ENCODE measurements at regions not wholly inside any gene's neighbourhood (a gene's known extent, or its start where the extent isn't known, plus 50 kb on each side); places are given as distances from the start of the nearest gene placed in this dataset.
"Not testable (repeated sequence)": the region's sequence is repeated elsewhere in the genome, so short reads cannot be mapped to it uniquely, and the experiment has no call there.

- Histone ChIP-seq H3K4me3 (ENCODE audit: low read length) (no peak overlapping the region), H3K9ac (ENCODE audit: low read length) (no peak overlapping the region), H3K36me3 (ENCODE audit: control insufficient read depth, insufficient read depth, low read length, severe bottlenecking) (no peaks in the 10 kb centered on the region), H3K27me3 (replicated peaks; ENCODE audit: control insufficient read depth, insufficient read depth, low read length) (no peaks in the 10 kb centered on the region), H3K9me3 (ENCODE audit: control insufficient read depth, low read length) (peaks cover 7% of the 10 kb centered on the region), H3K4me1 (ENCODE audit: control insufficient read depth, insufficient read depth, low read length) (no peaks in the 10 kb centered on the region)
- no peak for DNase-seq (ENCODE audit: low read depth)
Measured at GRCh38 chr5:84961193-84961592, 576.5 kb upstream of the EDIL3 start.

- peaks cover 7% of the 10 kb centered on the region for H3K9me3 ChIP-seq (ENCODE audit: control insufficient read depth, low read length)
- no peak overlapping the region for H3K4me3 ChIP-seq (ENCODE audit: low read length)
- no peaks in the 10 kb centered on the region for H3K4me1 ChIP-seq (ENCODE audit: control insufficient read depth, insufficient read depth, low read length)
- no peaks in the 10 kb centered on the region for H3K27me3 ChIP-seq (replicated peaks; ENCODE audit: control insufficient read depth, insufficient read depth, low read length)
- no peak overlapping the region for H3K9ac ChIP-seq (ENCODE audit: low read length)
- DNase-seq (ENCODE audit: low read depth), result no peak
- no peaks in the 10 kb centered on the region for H3K36me3 ChIP-seq (ENCODE audit: control insufficient read depth, insufficient read depth, low read length, severe bottlenecking)
Measured at GRCh38 chr5:84961903-84962302, 577.2 kb upstream of the EDIL3 start.

- H3K9ac ChIP-seq (ENCODE audit: low read length), result no peak overlapping the region
- no peak overlapping the region for H3K4me3 ChIP-seq (ENCODE audit: low read length)
- H3K36me3 ChIP-seq (ENCODE audit: control insufficient read depth, insufficient read depth, low read length, severe bottlenecking), result no peaks in the 10 kb centered on the region
- no peaks in the 10 kb centered on the region for H3K4me1 ChIP-seq (ENCODE audit: control insufficient read depth, insufficient read depth, low read length)
- H3K9me3 ChIP-seq (ENCODE audit: control insufficient read depth, low read length), result no peaks in the 10 kb centered on the region
- DNase-seq (ENCODE audit: low read depth), result no peak
- no peaks in the 10 kb centered on the region for H3K27me3 ChIP-seq (replicated peaks; ENCODE audit: control insufficient read depth, insufficient read depth, low read length)
Measured at GRCh38 chr5:84983093-84983492, 598.4 kb upstream of the EDIL3 start.

GRCh38 chr5:84985148-84985547, 600.5 kb upstream of the EDIL3 start:
- Histone ChIP-seq H3K4me1 (ENCODE audit: control insufficient read depth, insufficient read depth, low read length) (no peaks in the 10 kb centered on the region), H3K27me3 (replicated peaks; ENCODE audit: control insufficient read depth, insufficient read depth, low read length) (no peaks in the 10 kb centered on the region), H3K9me3 (ENCODE audit: control insufficient read depth, low read length) (no peaks in the 10 kb centered on the region), H3K36me3 (ENCODE audit: control insufficient read depth, insufficient read depth, low read length, severe bottlenecking) (no peaks in the 10 kb centered on the region), H3K4me3 (ENCODE audit: low read length) (no peak overlapping the region), H3K9ac (ENCODE audit: low read length) (no peak overlapping the region)
- no peak for DNase-seq (ENCODE audit: low read depth)

GRCh38 chr5:84986688-84987087, 602.0 kb upstream of the EDIL3 start:
- Histone ChIP-seq H3K36me3 (ENCODE audit: control insufficient read depth, insufficient read depth, low read length, severe bottlenecking) (no peaks in the 10 kb centered on the region), H3K4me3 (ENCODE audit: low read length) (no peak overlapping the region), H3K4me1 (ENCODE audit: control insufficient read depth, insufficient read depth, low read length) (no peaks in the 10 kb centered on the region), H3K27me3 (replicated peaks; ENCODE audit: control insufficient read depth, insufficient read depth, low read length) (no peaks in the 10 kb centered on the region), H3K9ac (ENCODE audit: low read length) (no peak overlapping the region), H3K9me3 (ENCODE audit: control insufficient read depth, low read length) (no peaks in the 10 kb centered on the region)
- DNase-seq (ENCODE audit: low read depth), result no peak

GRCh38 chr5:85000671-85001070, 616.0 kb upstream of the EDIL3 start:
- no peak overlapping the region for H3K4me3 ChIP-seq (ENCODE audit: low read length)
- H3K4me1 ChIP-seq (ENCODE audit: control insufficient read depth, insufficient read depth, low read length), result peaks cover 5% of the 10 kb centered on the region
- H3K27me3 ChIP-seq (replicated peaks; ENCODE audit: control insufficient read depth, insufficient read depth, low read length), result no peaks in the 10 kb centered on the region
- no peaks in the 10 kb centered on the region for H3K9me3 ChIP-seq (ENCODE audit: control insufficient read depth, low read length)
- peak; percentile 61 for DNase-seq (ENCODE audit: low read depth)
- H3K9ac ChIP-seq (ENCODE audit: low read length), result no peak overlapping the region
- no peaks in the 10 kb centered on the region for H3K36me3 ChIP-seq (ENCODE audit: control insufficient read depth, insufficient read depth, low read length, severe bottlenecking)

- DNase-seq (ENCODE audit: low read depth); H3K4me3 ChIP-seq (ENCODE audit: low read length); H3K27me3 ChIP-seq (replicated peaks; ENCODE audit: control insufficient read depth, insufficient read depth, low read length); H3K36me3 ChIP-seq (ENCODE audit: control insufficient read depth, insufficient read depth, low read length, severe bottlenecking); H3K9me3 ChIP-seq (ENCODE audit: control insufficient read depth, low read length); H3K9ac ChIP-seq (ENCODE audit: low read length); H3K4me1 ChIP-seq (ENCODE audit: control insufficient read depth, insufficient read depth, low read length): not testable (repeated sequence)
Measured at GRCh38 chr5:85002026-85002425, 617.3 kb upstream of the EDIL3 start.

GRCh38 chr5:85010014-85010562, 625.4 kb upstream of the EDIL3 start:
- Histone ChIP-seq H3K36me3 (ENCODE audit: control insufficient read depth, insufficient read depth, low read length, severe bottlenecking) (no peaks in the 10 kb centered on the region), H3K4me1 (ENCODE audit: control insufficient read depth, insufficient read depth, low read length) (no peaks in the 10 kb centered on the region)
- no peak for DNase-seq (ENCODE audit: low read depth)

GRCh38 chr5:85017261-85017660, 632.6 kb upstream of the EDIL3 start:
- Histone ChIP-seq H3K4me1 (ENCODE audit: control insufficient read depth, insufficient read depth, low read length) (no peaks in the 10 kb centered on the region), H3K27me3 (replicated peaks; ENCODE audit: control insufficient read depth, insufficient read depth, low read length) (no peaks in the 10 kb centered on the region), H3K9ac (ENCODE audit: low read length) (no peak overlapping the region), H3K4me3 (ENCODE audit: low read length) (no peak overlapping the region), H3K36me3 (ENCODE audit: control insufficient read depth, insufficient read depth, low read length, severe bottlenecking) (no peaks in the 10 kb centered on the region), H3K9me3 (ENCODE audit: control insufficient read depth, low read length) (no peaks in the 10 kb centered on the region)
- DNase-seq (ENCODE audit: low read depth), result peak; percentile 61

More at GRCh38 chr5:85010014-85010562, 625.4 kb upstream of the EDIL3 start:
- Histone ChIP-seq H3K4me3 (ENCODE audit: low read length) (no peak overlapping the region), H3K9me3 (ENCODE audit: control insufficient read depth, low read length) (no peaks in the 10 kb centered on the region), H3K27me3 (replicated peaks; ENCODE audit: control insufficient read depth, insufficient read depth, low read length) (no peaks in the 10 kb centered on the region), H3K9ac (ENCODE audit: low read length) (no peak overlapping the region)

- H3K4me1 ChIP-seq (ENCODE audit: control insufficient read depth, insufficient read depth, low read length), result no peaks in the 10 kb centered on the region
- no peak overlapping the region for H3K9ac ChIP-seq (ENCODE audit: low read length)
- H3K36me3 ChIP-seq (ENCODE audit: control insufficient read depth, insufficient read depth, low read length, severe bottlenecking), result no peaks in the 10 kb centered on the region
- no peak for DNase-seq (ENCODE audit: low read depth)
- H3K9me3 ChIP-seq (ENCODE audit: control insufficient read depth, low read length), result no peaks in the 10 kb centered on the region
- no peak overlapping the region for H3K4me3 ChIP-seq (ENCODE audit: low read length)
- H3K27me3 ChIP-seq (replicated peaks; ENCODE audit: control insufficient read depth, insufficient read depth, low read length), result no peaks in the 10 kb centered on the region
Measured at GRCh38 chr5:85030316-85031084, 645.8 kb upstream of the EDIL3 start.

GRCh38 chr5:85049020-85049419, 664.3 kb upstream of the EDIL3 start:
- no peak overlapping the region for H3K4me3 ChIP-seq (ENCODE audit: low read length)
- no peaks in the 10 kb centered on the region for H3K36me3 ChIP-seq (ENCODE audit: control insufficient read depth, insufficient read depth, low read length, severe bottlenecking)
- no peaks in the 10 kb centered on the region for H3K9me3 ChIP-seq (ENCODE audit: control insufficient read depth, low read length)
- no peak overlapping the region for H3K9ac ChIP-seq (ENCODE audit: low read length)
- H3K27me3 ChIP-seq (replicated peaks; ENCODE audit: control insufficient read depth, insufficient read depth, low read length), result no peaks in the 10 kb centered on the region
- peak; percentile 80 for DNase-seq (ENCODE audit: low read depth)
- H3K4me1 ChIP-seq (ENCODE audit: control insufficient read depth, insufficient read depth, low read length), result no peaks in the 10 kb centered on the region

- H3K9ac ChIP-seq (ENCODE audit: low read length), result no peak overlapping the region
- no peaks in the 10 kb centered on the region for H3K36me3 ChIP-seq (ENCODE audit: control insufficient read depth, insufficient read depth, low read length, severe bottlenecking)
- H3K9me3 ChIP-seq (ENCODE audit: control insufficient read depth, low read length), result no peaks in the 10 kb centered on the region
- H3K4me1 ChIP-seq (ENCODE audit: control insufficient read depth, insufficient read depth, low read length), result no peaks in the 10 kb centered on the region
- H3K4me3 ChIP-seq (ENCODE audit: low read length), result no peak overlapping the region
- no peaks in the 10 kb centered on the region for H3K27me3 ChIP-seq (replicated peaks; ENCODE audit: control insufficient read depth, insufficient read depth, low read length)
- DNase-seq (ENCODE audit: low read depth), result no peak
Measured at GRCh38 chr5:85052826-85053225, 668.1 kb upstream of the EDIL3 start.

All from adipocyte (in vitro differentiated cells).